Retinal pigment epithelial cell (primary cell): ENCODE measurements at regions not wholly inside any gene's neighbourhood (a gene's known extent, or its start where the extent isn't known, plus 50 kb on each side); places are given as distances from the start of the nearest gene placed in this dataset.

Source experiments
- DNase-seq: peaks from one replicate; pipeline ENCODE4 v3.0.0-alpha.2; 2010; ENCODE audit warnings: low read depth
- H3K4me3 ChIP-seq: 2 replicates; pipeline ENCODE4 v1.5.1; 2011; ENCODE audit warnings: mild to moderate bottlenecking, low read length, control low read depth, moderate library complexity
- TF ChIP-seq, protein P1 (sequence below): conservative IDR thresholded peaks from 2 replicates; pipeline ENCODE4 v1.5.1; 2011; ENCODE audit warnings: low read depth, low read length, control low read depth, inconsistent platforms

DNA sequence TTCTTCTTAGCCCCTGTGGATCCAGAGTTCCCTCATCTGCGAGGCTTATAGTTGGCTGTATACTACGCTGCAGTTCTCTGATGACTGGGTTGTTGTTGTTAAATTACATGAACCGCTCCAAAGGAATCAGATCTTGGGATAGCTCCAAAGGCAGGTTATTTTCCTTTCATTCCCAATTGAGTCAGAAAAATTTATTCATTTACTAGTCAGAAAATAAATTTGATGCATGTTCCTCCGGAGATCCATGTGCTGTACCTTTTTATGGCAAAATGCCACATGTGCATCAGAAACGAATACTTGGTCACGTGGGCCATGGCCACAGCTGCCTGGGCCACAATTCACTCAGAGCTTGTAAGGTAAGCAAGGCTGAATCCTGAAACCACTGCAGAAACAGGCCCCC lies 304.0 kb downstream of the NR2F1-AS1 start:
- TF ChIP-seq, protein P1, sequence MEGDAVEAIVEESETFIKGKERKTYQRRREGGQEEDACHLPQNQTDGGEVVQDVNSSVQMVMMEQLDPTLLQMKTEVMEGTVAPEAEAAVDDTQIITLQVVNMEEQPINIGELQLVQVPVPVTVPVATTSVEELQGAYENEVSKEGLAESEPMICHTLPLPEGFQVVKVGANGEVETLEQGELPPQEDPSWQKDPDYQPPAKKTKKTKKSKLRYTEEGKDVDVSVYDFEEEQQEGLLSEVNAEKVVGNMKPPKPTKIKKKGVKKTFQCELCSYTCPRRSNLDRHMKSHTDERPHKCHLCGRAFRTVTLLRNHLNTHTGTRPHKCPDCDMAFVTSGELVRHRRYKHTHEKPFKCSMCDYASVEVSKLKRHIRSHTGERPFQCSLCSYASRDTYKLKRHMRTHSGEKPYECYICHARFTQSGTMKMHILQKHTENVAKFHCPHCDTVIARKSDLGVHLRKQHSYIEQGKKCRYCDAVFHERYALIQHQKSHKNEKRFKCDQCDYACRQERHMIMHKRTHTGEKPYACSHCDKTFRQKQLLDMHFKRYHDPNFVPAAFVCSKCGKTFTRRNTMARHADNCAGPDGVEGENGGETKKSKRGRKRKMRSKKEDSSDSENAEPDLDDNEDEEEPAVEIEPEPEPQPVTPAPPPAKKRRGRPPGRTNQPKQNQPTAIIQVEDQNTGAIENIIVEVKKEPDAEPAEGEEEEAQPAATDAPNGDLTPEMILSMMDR, result no peak
- H3K4me3 ChIP-seq, result no peak overlapping the region
- no peak for DNase-seq

DNA sequence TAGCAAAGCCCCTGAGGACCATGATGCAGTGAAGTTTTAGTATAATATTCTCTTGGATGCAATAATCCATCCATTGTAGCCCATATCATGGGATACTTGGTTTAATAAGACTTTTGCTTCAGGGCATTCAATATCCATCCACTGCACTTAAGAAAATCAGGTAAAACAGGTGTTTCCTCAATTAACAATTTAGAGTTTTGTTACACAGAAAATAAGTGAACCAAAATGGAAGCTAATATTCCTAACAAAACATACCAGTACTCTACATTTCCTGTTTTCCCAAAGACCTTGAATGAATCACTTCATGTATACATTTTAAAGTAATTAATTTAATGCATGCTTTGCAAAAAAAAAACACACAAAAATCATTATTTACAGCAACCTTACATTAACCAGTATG lies 305.6 kb downstream of the NR2F1-AS1 start:
- TF ChIP-seq, protein P1, result no peak
- no peak for DNase-seq
- no peak overlapping the region for H3K4me3 ChIP-seq

DNA sequence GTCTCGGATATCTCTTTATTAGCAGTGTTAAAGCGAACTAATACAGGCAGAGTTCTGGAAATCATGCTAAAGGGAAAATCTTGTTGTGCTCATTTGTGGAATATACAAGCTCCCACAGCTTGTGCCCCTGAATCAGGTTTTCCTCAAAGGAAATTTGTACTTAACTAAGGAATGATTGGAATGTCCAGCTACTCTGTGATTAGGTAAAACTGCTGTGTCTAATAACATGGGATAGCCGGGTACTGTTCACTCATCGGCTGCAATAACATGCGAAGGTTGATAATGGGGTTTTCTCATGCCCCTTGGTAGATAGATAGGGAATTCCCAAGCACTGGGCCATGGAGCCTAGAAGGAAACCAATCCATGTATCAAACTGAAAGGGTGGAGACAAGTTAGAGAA lies 306.7 kb downstream of the NR2F1-AS1 start:
- H3K4me3 ChIP-seq, result no peak overlapping the region
- DNase-seq, result peak; percentile 85
- TF ChIP-seq, protein P1, result no peak

DNA sequence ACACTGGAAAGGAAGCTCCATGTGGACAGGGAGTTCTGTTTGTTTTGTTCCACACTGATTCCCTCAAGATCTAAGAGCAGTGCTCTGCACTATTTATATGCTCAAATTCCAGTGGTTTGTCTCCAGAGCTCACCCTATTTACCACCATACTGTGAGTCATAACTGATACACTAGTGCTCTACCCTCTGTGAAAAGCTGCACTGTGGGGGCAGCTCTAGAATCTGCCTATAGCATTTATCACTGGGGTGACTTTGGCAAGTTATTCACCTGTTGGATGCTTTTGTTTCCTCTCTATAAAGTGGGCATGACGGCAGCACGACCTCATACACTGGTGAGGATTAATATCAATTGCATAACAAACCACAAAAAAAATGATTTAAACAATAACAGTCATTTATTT lies 307.8 kb downstream of the NR2F1-AS1 start:
- DNase-seq, result no peak
- TF ChIP-seq, protein P1, result no peak
- no peak overlapping the region for H3K4me3 ChIP-seq

DNA sequence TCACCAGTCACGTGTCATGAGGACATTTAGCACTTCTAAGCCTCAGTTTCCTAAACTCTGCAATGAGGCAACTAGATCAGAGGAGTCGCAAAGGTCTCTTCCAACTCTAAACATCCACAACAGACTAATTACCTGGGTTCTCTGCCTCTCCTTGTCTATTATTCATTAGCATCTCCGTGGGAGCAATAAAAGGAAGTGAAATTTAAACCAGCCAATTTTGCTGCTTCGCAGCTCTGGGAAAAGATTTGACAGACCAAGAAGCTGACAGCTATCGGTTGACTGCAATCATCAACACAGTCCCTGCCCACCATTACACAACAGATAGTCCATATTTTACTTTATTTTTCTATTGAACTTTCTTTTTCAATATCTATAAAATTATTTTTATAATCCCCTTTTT lies 308.9 kb downstream of the NR2F1-AS1 start:
- TF ChIP-seq, protein P1, result no peak
- H3K4me3 ChIP-seq, result no peak overlapping the region
- no peak for DNase-seq

DNA sequence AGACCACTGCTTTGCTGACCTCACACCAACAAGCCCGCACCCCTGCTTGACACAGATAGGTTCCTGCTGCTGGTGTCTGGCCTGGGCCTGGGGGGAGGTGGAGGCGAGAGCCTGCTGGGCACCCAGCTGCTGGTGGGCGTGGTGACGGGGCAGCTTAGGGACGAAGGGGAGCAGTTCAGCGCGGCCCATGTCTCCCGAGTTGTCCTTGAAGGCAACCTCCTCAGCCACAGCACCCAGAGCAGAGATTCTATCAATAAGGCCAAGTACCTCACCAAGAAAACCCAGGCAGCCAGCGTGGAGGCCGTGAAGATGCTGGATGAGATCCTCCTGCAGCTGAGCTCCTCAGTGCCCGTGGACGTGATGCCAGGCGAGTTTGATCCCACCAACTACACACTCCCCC lies 313.3 kb downstream of the NR2F1-AS1 start:
- DNase-seq, result no peak
- TF ChIP-seq, protein P1, result no peak
- no peak overlapping the region for H3K4me3 ChIP-seq

DNA sequence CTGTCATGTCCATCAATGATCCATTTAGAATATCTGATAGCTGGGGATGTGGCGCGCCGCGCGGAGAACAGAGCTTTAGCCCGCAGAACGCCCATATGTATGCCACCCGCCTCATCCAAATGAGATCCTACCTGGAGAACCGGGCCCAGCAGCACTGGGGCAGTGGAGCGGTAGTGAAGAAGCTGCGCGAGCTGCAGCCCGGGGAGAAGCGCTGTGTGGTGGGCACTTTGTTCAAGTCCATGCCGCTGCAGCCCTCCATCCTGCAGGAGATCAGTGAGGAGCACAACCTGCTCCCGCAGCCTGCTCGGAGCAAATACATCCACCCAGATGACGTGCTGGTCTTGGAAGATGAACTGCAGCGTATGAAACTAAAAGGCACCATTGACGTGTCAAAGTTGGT lies 313.7 kb downstream of the NR2F1-AS1 start:
- H3K4me3 ChIP-seq, result no peak overlapping the region
- DNase-seq, result no peak
- TF ChIP-seq, protein P1, result no peak
